GM19452 (cell line): ENCODE measurements at regions not wholly inside any gene's neighbourhood (a gene's known extent, or its start where the extent isn't known, plus 50 kb on each side); places are given as distances from the start of the nearest gene placed in this dataset.
"Not testable (repeated sequence)": the region's sequence is repeated elsewhere in the genome, so short reads cannot be mapped to it uniquely, and the experiment has no call there.

Experiments used
- ATAC-seq: cut with Tn5 transposase; IDR thresholded peaks from one replicate; pipeline ENCODE4 v1.9.1; 2021; ENCODE audit not compliant: unreplicated experiment

DNA sequence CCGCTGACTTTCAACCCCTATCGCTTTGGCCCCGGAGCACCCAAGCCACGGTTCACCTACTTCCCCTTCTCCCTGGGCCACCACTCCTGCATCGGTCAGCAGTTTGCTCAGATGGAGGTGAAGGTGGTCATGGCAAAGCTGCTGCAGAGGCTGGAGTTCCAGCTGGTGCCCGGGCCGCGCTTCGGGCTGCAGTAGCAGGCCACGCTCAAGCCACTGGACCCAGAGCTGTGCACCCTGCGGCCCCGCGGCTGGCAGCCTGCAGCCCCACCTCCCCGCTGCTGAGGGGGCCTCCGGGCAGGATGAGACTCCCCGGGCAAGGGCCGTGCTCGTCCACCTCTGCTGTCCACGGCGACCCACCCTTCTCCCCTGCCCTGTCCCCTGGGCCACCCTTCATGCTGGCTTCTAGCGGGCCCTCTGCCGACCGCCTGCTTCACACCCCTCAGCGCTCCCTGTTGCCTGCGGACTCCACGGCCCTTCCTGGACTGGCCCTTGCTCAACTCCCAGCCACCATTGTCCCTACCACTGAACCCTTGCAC is 92.2 kb upstream of the TRABD2B start:
- ATAC-seq: no peak

DNA sequence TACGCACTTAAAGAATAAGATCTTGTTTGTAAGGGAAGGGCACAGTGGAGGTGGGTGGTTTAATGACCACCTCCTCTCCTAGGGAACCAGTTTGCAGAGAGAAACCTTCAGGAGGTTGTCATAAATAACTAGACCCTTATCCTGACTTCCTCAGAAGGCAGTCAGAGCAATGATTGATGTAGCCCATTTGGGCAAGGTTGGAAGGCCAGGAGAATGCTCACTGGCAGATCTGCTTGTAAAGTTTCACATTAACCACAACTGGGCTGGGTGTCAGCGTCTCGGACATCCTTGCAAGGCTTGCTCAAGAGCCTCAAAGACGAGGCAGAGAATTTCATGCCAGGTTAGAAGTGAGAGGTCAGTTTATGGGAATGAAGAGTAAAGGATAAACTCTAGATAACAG is 87.6 kb upstream of the TRABD2B start:
- no peak for ATAC-seq

DNA sequence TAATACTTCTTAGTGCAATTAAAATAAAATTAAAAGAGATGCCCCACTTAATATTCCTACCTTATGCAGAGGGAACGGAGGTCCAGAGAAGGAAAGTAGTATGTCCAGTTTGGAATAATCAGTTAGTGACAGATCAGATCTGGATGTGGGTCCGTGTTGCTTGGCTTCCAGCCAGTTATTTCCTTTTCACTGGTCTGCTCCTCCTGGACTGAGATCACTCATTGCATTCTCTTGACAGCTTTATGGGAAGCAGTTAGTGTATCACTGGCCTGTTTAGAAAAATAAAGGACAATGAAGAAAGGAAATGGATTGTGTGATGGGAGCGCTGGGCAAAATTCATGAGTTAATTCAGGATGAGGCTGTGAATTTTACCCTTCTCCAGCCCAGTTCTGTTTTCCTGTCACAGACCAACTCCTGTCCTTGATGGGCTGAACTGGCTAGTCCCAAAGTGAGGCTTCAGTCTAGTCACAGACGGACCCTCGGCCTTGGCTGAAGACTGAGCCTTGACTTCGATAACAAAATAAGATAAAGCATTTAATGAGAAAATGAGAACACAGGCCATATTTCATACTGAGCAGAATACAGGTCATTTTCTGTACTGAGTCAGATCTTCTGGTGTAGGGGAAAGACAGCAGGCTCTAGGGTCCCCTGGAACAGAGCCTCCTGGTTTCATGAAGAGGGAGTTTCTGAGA is 85.2 kb upstream of the TRABD2B start:
- ATAC-seq: no peak

DNA sequence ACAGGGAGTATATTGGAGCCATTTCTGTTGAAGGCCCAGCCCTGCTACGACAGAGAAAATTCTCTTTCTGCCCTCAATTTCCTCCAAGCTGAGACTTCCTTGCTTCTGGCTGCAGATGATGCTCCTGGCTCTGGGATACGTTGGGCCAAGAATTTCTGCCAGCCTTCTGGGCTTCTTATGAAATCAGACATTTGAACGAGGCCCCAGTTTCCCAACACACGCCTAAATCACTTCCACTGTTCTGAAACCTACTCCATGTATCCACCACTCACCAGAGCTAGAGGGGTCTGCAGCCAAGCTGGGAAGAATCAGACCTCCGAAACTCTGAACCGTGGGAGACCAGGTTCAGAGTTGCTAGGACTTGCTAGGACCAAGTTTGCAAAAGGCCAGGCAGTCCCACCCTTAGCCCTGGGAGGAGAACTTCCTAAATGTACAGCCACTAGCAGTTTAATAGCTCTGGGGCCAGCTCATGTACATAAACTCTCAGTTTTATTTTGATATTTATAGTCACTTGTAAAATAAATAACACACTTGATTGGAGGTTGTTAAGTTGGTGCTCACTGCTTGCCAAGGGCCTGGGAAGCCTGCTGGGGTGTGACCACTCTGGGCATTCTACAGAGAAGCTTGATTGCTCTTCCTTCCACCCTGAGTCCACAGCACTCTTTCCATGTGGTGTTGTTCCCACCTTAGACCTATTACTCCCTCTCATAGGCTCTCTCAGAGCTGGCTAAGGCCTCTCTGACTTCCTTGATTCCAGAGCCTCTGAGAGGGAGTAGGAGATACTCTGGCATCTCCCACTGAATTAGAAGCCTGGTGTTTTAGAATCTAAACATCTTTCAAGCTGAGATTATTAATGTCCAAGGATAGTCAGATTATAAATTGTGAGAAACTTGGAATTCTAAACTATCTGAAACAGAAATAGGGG is 83.4 kb upstream of the TRABD2B start:
- ATAC-seq: no peak

DNA sequence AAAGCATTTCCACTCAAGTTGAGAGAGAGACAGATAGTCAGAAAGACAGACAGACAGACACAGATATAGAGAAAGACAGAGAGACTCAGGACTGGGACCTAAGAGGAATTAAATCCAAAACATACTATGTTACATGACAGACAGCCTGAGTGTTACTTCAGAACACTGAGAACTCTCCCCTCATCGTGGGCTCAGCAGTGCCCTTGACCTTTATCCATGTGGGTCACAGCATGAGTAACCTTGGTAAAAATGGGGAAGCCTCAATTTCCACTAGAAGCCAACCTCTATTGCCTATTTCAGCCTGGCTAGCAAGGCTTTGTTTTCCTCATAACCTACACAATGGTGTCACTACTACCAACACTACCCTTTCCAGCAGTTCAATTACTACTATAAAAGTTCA is 81.9 kb upstream of the TRABD2B start:
- no peak for ATAC-seq

DNA sequence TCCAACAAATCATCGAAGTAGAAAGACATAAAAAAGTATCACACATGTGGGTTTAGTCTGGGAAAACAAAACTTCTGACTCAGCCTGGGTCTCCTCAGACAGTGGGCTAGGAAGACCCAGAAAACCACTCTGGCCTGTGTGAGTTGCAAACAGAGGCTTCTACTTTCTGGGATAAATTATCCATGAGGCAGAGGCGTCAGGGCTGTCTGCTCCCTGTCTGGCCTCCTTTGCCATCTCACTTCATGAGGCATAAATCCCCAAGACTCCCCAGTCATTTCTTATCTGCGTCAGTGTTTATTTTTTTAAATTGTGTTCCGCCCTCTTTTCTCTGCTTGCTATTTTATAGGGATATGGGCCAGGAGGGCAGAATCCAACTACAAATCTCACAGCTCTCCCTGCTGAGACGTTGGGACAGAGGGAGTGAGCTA is 80.6 kb upstream of the TRABD2B start:
- no peak for ATAC-seq

DNA sequence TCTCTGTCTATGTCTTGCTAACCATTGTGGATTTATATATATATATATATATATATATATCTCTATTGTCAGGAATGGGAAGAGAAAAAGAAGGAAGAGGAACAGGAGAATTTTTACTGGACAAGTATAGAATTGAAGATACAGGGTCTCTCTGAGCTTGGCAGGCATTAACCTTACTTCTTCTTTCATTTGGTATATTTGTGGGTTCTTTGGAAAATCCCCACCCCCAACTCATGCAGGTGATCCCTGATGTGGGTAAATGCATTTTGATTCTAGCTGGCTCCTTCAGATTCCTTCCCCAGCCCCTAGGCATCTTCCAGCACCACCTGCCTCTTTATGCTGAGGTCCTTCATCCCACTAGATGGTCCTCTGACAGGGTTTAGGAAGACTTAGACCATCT is 78.8 kb upstream of the TRABD2B start:
- ATAC-seq: no peak

DNA sequence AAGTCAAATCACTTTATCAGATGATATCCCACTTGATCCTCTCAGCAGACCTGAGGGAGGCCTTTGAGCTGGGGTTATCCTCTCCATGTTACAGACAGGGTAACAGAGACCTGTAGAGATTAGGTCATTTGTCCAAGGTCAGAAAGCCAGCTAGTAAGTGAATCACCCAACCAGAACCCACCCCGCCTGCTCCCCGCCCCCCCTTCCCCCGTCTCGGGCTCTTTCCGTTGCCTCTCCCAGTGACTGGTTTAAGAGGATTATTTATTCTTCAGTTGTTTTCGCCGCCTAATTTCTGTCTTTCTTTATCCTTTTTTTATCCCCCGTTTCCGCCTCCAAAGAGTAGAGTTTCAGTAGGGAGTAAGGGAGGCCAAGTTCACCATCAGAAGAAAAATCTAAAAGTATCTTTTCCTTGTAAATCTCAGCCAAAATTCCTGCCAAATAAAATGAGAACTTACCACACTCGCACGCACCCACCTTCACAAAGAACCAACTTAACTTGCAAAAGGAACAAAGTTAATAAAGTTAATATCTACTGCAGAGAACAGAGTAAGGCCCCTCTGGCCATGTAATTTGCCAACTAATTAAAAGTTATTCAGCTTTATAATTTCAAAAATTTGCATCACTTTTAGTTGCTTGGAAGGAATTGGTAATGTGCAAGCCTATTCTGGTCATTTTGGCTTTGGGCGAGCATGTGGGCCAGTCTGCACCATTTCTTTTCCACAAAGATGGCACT is 76.8 kb upstream of the TRABD2B start:
- ATAC-seq: no peak

DNA sequence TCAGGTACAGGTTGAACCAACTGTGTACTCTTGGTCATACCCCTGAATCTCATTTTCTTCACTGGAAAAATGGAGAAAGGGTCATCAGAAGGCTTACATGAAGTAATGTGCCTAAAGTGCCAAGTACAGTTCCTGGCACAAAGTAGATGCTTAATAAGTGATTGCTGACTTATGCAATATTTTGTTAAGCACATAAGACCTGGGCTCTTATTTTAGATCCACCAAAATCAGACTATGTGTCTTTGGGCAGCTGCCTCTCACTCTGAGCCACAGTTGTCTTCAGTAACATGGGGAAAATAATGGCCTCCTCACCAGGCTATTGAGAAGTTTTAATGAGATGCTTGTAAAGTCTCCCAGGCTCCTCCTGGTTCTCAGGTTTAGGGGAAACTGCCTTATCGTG is 74.3 kb upstream of the TRABD2B start:
- ATAC-seq: no peak

DNA sequence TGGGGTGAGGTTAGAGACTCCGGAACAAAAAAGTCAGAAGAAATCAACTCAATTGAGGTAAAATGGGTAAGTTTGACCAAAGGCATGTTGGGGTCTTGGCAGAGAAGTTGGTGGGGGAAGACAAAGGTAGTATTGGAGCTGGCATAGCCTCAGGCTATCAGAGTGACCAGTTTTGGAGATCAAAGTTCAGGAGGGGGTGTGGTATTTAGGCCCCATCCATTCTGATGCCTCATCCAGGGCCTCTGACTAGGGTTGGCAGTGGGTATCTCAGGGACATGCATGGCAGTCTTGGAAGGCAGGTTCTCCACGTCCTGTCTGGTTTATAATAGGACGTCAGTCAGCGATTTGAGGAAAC is 73.2 kb upstream of the TRABD2B start:
- ATAC-seq: no peak

DNA sequence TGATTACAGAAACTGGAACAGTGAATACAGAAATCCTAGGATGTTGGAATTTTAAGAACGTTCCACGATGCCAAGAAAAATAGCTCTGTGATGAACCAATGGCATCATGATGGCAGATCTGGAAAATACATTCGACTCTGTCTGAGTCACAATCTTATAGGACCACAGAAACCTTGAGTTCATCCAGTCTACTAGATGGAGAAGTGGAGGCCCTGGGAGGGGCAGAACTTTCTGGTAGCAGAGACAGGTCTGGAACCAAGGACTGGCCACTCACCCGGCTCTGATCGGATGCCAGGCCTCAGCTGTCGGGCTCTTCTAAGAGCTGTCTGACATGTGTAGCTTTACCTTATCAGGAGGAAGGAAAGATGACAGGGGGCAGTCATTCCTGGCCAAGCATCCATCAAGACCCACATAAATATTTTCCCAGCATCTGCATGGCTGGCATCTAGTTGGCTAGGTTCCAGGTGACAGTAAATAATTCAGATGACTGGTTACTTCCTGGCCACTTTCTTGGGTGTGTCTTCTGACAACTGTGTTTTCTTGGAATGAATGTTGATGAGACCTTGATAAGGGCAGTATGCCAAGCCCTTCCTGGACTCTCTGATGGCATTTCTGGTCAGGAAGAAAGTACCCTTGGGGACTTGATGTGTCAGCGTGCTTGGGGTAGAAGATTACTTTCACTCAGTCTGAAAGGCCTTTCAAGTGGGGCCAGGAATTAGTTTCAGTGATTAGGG is 72.6 kb upstream of the TRABD2B start:
- ATAC-seq: no peak

DNA sequence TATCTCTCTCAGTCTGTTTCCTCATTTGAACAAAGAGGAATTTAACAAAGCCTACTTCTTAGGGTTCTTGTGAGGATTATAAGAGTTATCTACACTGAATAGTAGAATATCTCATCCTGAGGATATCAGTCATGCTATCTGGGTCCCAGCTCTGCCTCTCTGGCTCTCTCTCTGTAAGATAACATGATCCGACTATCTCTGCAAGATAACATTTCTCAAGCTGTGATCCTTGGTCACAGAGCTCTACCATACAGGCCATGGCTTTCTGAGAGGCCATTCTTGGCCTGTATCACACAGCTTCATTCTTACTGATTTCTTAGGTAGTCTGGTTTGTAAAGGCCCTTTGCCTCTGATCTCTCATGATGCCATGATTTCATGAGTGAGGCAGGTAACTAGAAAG is 71.0 kb upstream of the TRABD2B start:
- no peak for ATAC-seq

DNA sequence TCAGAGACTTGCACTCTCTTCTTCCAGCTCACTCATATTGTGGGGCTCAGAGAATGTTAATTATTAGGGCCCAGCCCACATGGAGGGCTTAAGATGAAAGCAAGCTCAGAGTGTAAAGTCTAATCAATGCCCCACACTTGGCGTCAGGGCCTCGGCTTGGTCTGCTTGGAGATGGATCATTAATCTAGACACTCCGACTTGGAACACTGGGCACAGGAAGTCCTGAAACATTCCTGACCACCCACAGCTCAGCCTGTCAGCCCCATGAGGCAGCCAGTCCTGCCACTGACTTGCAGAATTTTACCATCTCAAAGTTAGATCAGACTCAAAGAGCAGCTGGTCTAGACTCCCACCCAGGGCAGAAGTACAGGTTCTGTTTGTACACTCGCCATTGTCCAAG is 69.8 kb upstream of the TRABD2B start:
- no peak for ATAC-seq

DNA sequence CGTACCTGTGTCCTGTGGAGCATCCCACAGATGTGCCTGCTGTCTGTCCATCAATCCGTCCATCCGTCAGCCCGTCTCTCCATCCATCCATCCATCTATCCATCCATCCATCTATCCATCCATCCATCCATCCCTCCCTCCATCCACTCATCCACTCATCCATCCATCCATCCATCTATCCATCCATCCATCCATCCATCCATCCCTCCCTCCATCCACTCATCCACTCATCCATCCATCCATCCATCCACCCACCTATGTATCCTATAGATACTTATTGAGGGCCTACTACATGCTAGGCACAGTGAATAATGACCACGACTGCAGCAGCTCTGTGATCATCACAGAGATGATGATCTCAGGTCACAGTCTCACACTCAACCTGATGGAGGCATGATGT is 67.5 kb upstream of the TRABD2B start:
- ATAC-seq: not testable (repeated sequence)

DNA sequence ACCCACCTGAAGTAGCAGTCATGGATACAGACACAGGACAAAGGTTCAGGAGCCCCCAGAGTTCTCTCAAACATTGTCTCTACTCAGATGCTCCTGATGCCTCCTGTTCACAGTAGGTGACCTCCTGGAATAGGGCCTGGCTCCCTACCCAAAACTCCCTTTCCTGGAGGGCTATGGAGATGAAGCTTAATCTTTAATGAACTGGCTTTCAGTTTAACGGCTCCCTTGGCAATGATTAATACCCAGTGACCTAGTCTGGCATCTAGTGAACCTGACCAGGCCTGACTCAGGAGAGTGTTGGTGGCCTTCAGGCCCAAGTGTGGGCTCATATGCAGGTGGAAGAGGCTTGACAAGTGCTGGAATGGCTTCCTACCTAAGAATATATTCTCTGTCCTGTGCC is 65.2 kb upstream of the TRABD2B start:
- ATAC-seq: peak; percentile 57

DNA sequence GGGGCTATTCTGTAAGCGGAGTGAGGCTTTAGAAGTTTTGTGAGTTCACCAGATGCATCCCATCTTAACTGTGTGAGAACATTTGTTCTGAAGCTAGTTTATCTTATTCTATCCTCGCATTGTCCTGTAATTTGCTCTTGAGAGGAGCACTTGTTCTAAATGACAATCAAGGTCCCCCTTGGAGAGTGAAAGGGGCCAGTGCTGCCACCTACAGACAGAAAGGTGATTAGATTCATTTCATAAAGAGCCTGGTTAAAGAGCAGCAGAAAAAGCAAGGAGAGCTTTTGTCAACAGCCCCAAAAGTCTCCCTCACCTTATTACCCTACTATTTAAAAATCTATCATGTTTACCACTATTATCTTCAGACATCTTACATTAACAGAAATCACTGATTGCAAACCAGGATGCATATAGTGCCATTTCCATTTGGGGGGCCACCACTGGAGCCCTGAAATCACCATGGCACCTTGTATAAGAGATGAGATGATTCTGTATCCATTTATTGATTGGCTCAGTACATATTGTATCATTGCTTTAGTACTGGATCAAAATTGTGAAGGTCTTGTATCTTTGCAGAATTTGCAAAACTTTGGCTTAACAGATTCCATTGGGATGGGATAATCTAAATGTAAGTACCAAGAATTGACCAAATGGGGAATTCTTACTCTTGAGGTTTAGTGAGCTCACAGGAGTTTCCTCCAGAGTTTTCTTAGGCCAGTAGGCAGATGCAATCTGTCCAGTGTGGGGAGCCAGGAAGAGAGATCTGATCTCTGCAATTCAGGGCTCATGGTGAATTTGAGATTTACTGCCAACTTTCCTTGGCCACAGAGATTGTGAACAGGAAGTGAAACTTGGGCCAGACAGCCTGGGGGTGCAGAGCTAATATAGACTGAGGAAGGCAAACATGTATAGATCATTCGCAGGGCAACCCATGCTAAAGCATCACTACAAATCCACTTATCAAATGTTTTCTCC is 64.3 kb upstream of the TRABD2B start:
- ATAC-seq: peak; percentile 76

DNA sequence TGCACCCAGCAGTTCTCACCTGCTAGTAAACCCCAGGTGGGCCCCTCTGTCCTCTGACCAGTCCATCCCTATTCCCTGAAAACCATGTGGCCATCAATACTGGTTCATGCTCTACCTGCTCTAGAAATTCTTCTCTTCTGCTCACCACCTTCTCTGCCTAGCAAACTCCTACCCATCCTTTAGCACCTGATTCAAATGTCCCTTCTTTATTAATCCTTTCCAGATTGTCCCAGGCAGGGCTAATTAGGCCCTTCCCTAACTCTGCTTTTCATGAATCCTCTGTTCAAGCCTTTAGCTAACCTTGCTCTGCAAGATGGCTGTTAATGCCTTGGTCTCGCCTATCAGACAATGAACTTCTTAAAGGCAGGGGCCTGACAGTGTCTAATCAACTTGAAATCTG is 62.1 kb upstream of the TRABD2B start:
- no peak for ATAC-seq

DNA sequence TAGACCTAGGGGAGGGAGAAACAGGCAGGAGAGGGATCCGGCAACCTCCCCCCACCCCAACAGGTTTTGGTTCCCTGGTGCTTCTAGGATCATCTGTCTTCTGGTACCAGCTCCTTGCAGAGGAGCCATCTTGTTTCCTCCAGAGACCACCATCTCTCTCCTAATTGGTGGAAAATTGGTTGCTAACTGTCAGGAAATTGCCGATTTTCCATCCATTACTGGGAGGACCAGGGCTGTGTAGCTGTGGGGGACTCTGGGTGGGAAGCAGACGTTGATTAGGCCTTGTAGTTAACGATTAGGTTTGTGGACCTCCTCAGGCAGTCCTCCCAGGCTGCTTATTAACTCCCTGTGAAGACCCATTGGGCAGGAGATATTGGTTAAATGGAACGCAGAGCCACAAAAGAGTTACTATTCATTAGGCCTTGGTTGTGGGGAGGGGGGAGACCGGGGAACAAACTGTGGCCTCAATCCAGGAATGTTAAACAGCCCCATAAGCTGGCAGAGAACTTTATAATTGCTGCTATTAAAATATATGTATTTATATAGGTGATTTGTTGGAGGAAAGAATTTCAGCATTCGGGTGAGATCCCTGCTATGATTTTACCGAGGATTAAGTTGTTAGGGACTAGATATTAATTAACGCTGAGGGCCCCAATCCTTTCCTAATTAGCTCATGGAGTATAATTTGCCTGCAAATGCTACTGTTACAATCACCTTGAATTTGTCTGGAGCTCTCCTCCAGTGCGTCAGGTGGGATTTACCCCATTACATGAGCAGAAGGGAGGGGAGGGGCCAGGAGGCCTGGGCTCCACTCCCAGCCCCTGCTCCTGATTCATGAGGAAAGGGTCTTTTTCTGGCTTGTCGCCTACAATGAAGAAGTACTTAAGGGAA is 61.2 kb upstream of the TRABD2B start:
- ATAC-seq: no peak

DNA sequence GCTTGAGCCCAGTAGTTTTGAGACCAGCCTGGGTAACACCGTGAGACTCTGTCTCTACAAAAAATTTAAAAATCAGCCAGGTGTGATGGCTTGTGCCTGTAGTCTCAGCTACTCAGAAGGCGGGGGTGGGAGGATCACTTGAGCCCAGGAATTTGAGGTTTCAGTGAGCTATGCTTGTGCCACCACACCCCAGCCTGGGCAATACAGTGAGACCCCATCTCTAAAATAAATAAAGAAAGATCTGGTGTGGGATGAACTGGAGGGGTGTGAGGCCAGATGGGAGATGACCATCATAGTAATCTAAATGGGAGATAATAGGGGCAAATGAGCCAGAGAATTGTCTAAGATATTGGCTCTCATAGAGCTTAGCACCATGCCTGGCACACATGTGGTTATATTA is 60.1 kb upstream of the TRABD2B start:
- ATAC-seq: no peak
